A673 (cell line): ENCODE measurements at regions not wholly inside any gene's neighbourhood (a gene's known extent, or its start where the extent isn't known, plus 50 kb on each side); places are given as distances from the start of the nearest gene placed in this dataset.

Source experiments
- BruUV-seq: library from RNA; stranded (reverse); fragments of 400-500 nt; replicated peaks from 2 replicates; lab custom pipeline; 2021; lab: Mats Ljungman, UMichigan
- CTCF ChIA-PET: fragments of 300-600 bp; sonication (Branson Sonifier 250); formaldehyde crosslinking; loops from one replicate; lab custom pipeline; 2022; ENCODE audit warnings: antibody characterized with exemption; lab: Charles Lee
- POLR2A ChIA-PET: fragments of 300-600 bp; sonication (Branson Sonifier 250); formaldehyde crosslinking; loops from one replicate; lab custom pipeline; 2022; ENCODE audit warnings: antibody characterized with exemption; ENCODE audit not compliant: low non-redundant PET; lab: Charles Lee
- DNase-seq: peaks from one replicate; pipeline ENCODE4 v3.0.0-alpha.2; 2015; ENCODE audit warnings: low spot score
- H3K27ac ChIP-seq: fragments of 200-600 bp; sonication (generic); 2 replicates; pipeline ENCODE4 v1.5.1; 2016; ENCODE audit warnings: mixed run types, low read depth, mild to moderate bottlenecking, mixed read lengths, antibody characterized with exemption, low read length; ENCODE audit not compliant: poor library complexity, severe bottlenecking
- H3K27me3 ChIP-seq: fragments of 200-600 bp; sonication (generic); replicated peaks from 2 replicates; pipeline ENCODE4 v1.6.1; 2017; ENCODE audit warnings: mixed run types, low read depth, mild to moderate bottlenecking, mixed read lengths, antibody characterized with exemption, low read length; ENCODE audit not compliant: insufficient read depth, poor library complexity
- H3K36me3 ChIP-seq: fragments of 200-600 bp; sonication (generic); 2 replicates; pipeline ENCODE4 v1.6.1; 2016; ENCODE audit warnings: mixed run types, mild to moderate bottlenecking, mixed read lengths, antibody characterized with exemption, low read length; ENCODE audit not compliant: insufficient read depth, poor library complexity, severe bottlenecking
- H3K4me1 ChIP-seq: fragments of 200-600 bp; sonication (generic); 2 replicates; pipeline ENCODE4 v1.6.1; 2017; ENCODE audit warnings: mixed run types, mild to moderate bottlenecking, mixed read lengths, antibody characterized with exemption, low read length; ENCODE audit not compliant: insufficient read depth, poor library complexity, severe bottlenecking
- H3K4me3 ChIP-seq: fragments of 200-600 bp; sonication (generic); 2 replicates; pipeline ENCODE4 v1.5.1; 2016; ENCODE audit warnings: low read depth, mixed run types, mild to moderate bottlenecking, mixed read lengths, low read length; ENCODE audit not compliant: poor library complexity, severe bottlenecking
- H3K9me3 ChIP-seq: fragments of 200-600 bp; sonication (generic); 2 replicates; pipeline ENCODE4 v1.6.1; 2016; ENCODE audit warnings: mixed run types, low read depth, mild to moderate bottlenecking, mixed read lengths, antibody characterized with exemption, low read length; ENCODE audit not compliant: poor library complexity, severe bottlenecking
- EZH2 ChIP-seq: fragments of 200-600 bp; sonication (generic); IDR thresholded peaks from 2 replicates; pipeline ENCODE4 v1.6.1; 2017; ENCODE audit warnings: borderline replicate concordance, low read depth, mild to moderate bottlenecking, mixed read lengths, antibody characterized with exemption, low read length; ENCODE audit not compliant: poor library complexity, severe bottlenecking
- intact Hi-C: fragments of 100-400 bp; cut with micrococcal nuclease; formaldehyde crosslinking; loops from one replicate; pipeline ENCODE4 v1.10.0; 2022; ENCODE audit not compliant: unreplicated experiment
- TF ChIP-seq, protein P1 (sequence below): fragments of 300-800, 200-600 bp; sonication (generic); conservative IDR thresholded peaks from 2 replicates; pipeline ENCODE4 v1.5.1; 2017; ENCODE audit warnings: low read depth, mild to moderate bottlenecking, antibody characterized with exemption, low read length, moderate library complexity, mixed read lengths

DNA sequence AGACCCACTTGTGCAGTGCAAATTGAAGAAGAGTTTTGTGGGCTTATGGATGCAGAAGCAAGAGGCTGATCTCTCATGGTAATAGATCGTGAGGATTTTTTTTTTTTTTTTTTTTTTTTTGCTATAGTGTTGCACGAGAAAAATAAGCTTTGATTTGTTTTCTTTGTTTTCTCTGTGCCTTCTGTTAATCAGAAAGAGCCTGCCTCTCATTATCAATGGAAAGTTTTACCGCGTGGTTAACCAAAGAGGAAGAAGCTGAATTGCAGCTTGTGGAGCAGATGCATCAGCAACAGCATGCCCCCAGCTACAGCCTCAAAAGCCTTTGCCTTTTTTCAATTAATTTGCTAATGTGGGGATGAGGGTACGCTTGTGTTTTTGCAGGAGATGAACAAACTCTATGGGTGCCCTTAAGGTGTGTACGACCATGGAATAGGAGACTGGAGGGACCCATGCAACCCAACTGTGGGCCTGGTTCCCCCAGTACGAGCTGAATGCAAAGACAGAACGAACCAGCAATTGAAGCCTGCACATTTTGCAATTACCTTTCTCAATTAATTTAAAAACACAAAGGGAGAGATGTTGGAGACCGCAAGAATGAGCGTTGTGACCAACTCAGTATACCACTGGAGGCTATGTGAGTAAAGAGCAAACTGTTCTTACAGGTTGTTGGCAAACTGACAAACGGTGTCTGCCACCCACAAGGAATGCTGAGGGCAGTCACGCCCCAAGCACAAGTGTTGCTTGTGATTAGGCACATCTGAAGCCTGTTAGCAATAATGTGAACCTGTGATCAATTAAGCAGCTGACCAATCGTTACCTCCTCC lies 58.6 kb upstream of the SPRY2 start:
- TF ChIP-seq EZH2, result no peak
- TF ChIP-seq, protein P1, sequence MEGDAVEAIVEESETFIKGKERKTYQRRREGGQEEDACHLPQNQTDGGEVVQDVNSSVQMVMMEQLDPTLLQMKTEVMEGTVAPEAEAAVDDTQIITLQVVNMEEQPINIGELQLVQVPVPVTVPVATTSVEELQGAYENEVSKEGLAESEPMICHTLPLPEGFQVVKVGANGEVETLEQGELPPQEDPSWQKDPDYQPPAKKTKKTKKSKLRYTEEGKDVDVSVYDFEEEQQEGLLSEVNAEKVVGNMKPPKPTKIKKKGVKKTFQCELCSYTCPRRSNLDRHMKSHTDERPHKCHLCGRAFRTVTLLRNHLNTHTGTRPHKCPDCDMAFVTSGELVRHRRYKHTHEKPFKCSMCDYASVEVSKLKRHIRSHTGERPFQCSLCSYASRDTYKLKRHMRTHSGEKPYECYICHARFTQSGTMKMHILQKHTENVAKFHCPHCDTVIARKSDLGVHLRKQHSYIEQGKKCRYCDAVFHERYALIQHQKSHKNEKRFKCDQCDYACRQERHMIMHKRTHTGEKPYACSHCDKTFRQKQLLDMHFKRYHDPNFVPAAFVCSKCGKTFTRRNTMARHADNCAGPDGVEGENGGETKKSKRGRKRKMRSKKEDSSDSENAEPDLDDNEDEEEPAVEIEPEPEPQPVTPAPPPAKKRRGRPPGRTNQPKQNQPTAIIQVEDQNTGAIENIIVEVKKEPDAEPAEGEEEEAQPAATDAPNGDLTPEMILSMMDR, result no peak
- H3K36me3 ChIP-seq, result no peaks in the 10 kb centered on the region
- no peaks in the 10 kb centered on the region for H3K27me3 ChIP-seq
- H3K4me1 ChIP-seq, result no peaks in the 10 kb centered on the region
- POLR2A ChIA-PET, result no interaction called here
- CTCF ChIA-PET, result no interaction called here
- no peak overlapping the region for H3K4me3 ChIP-seq
- H3K27ac ChIP-seq, result no peak overlapping the region
- no TSS peak for BruUV-seq
- DNase-seq, result no peak
- peaks cover 1% of the 10 kb centered on the region for H3K9me3 ChIP-seq
- intact Hi-C loops, result no loop called here
